Cerebellar cortex (tissue), 1 donor: ENCODE measurements at regions not wholly inside any gene's neighbourhood (a gene's known extent, or its start where the extent isn't known, plus 50 kb on each side); places are given as distances from the start of the nearest gene placed in this dataset.
A peak's percentile ranks its signal among the peaks of the same experiment; 100 is the strongest.

ENCODE experiments used
- DNase-seq: peaks from one replicate; pipeline ENCODE4 v3.0.0-alpha.2; 2015; ENCODE audit warnings: low spot score

GRCh38 chr11:114758627-114759026, 80.3 kb downstream of the NXPE2 start:
- no peak for DNase-seq

DNA sequence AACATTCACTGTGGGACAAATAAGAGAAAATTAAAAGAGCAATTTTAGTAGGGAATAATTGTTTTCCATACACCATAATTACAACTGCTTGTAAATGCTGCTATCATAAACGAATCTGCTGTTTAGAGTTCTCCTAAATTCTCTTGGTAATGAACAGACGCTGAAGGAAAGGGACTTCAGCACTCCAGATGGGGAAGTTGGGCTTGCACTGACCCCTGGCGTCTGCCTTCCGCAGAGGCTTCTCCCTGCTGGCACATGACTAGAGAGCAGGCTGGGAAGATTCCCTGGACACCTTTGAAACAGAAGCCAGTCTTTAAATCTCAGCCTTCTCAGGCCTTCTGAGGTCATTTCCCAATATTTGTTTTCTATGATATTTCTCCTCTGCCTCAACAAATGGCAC, 84.1 kb downstream of the NXPE2 start:
- DNase-seq = peak; percentile 66

- DNase-seq = no peak
Observed at GRCh38 chr11:114764563-114764962, 86.2 kb downstream of the NXPE2 start.

GRCh38 chr11:114771172-114771571, 92.8 kb downstream of the NXPE2 start:
- no peak for DNase-seq

GRCh38 chr11:114773541-114774338, 95.4 kb downstream of the NXPE2 start:
- DNase-seq = no peak

- DNase-seq = peak; percentile 89
Observed at GRCh38 chr11:114774599-114775361, 96.5 kb downstream of the NXPE2 start.

GRCh38 chr11:114775875-114776621, 97.7 kb downstream of the NXPE2 start:
- peak; percentile 76 for DNase-seq

GRCh38 chr11:114776956-114777355, 98.6 kb downstream of the NXPE2 start:
- no peak for DNase-seq

- DNase-seq = no peak
Observed at GRCh38 chr11:114779189-114779588, 100.9 kb downstream of the NXPE2 start.

DNA sequence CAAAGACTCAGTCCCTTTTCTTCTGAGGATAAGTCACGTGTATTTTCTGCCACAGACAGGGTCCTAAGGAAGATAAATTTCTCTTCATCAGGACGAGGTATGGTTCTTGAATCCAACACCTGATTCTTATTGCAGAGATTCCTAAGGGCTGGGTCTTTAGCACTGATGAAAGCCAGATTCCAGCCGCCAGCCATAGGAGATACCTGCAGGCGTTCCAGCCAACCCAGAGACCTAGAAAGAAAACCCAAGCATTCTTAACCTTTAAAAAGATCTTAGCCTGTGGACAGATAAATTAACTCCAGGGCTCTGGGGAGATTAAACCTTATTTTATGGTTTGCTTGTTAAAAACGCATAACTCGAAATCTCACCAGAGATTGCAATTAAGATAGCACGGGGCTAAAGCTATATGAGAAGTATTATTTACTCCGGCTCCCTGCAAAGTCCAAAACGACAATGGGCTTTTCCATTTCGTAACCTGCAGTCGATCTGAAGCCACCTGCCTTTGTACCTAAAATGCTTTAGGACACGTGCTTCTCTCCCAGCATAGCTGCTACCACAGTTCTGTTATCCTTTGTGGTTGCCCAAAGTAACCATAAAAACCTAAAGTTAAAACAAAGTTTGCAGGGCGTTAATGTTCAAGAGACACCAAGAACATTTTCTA, 104.5 kb downstream of the NXPE2 start:
- no peak for DNase-seq

DNA sequence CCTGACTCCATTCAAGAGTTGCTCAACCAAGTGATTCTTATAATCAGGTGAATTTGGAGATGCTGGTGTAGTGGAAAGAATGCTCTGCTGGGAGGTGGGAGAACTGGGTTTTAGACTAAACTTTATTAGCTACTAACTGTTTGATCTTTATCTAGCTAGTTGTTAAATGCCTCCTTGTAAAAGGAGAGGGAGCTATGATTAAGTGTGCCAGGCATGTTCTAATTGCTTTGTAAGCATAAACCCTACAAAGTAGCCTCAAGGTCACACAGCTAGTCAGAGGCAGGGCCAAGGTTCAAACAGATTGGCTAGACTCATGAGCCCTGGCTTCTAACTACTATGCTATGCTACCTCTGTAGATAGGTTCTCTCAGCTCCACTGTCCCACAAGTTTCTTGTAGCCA, 105.5 kb downstream of the NXPE2 start:
- no peak for DNase-seq

- no peak for DNase-seq
Observed at GRCh38 chr11:114784216-114784615, 105.9 kb downstream of the NXPE2 start.

- DNase-seq = no peak
Observed at GRCh38 chr11:114784891-114785290, 106.6 kb downstream of the NXPE2 start.

DNA sequence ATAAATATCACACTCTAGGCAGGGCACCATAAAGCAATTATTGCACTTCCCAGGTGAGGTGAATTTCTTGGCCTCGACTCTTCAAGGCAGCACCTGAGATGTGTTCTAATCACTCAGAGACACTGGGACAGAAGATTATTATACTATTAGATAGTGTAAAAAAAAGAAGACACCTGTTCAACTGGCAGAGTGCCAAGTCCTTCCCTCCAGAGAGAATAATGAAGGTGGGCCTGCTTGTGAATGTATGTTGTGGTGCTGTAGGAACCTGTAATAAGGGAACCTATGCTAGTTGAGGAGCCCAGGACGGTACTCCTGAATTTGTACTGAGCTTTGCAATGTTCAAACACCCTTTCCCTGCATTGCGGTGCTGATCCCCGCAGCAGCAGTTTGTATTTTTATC, 107.5 kb downstream of the NXPE2 start:
- no peak for DNase-seq

DNA sequence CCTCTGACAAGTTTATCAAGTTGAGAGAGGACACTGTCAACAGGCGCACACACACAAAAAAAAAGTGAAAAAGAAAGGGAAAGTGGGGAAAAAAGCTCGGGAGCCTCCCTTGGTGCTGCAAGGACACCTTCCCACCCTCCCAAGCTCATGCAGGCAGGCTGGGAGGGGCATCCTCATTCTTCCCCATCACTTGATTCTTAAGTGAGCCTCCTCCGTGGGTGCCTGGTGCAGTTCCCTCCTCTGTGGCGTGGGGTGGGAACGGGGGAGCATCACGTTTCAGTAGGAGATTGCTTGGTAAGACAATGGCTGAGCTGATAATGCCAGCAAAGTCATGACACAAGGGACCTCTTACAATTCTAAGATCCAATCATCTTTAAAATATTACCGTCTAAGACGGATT, 108.8 kb downstream of the NXPE2 start:
- DNase-seq = no peak

DNA sequence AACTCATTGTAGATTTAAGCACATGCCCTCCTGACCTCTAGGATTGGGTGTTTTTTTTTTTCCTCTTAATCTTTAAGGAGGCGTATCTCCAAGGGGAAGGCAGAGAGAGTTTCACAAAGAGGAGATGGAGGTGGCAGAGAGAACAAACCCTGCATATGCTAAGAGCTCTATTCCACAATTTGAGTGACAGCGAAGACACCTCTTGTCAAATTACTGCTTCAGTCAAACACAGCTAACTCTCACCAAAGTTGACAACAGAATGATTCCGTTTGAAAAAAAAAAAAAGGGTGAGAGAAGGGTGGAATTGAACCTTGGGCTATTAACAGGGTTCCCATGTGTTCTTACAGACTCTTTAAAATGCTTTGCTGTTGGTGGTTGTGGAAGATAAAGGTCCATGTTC, 112.6 kb downstream of the NXPE2 start:
- DNase-seq = no peak

DNA sequence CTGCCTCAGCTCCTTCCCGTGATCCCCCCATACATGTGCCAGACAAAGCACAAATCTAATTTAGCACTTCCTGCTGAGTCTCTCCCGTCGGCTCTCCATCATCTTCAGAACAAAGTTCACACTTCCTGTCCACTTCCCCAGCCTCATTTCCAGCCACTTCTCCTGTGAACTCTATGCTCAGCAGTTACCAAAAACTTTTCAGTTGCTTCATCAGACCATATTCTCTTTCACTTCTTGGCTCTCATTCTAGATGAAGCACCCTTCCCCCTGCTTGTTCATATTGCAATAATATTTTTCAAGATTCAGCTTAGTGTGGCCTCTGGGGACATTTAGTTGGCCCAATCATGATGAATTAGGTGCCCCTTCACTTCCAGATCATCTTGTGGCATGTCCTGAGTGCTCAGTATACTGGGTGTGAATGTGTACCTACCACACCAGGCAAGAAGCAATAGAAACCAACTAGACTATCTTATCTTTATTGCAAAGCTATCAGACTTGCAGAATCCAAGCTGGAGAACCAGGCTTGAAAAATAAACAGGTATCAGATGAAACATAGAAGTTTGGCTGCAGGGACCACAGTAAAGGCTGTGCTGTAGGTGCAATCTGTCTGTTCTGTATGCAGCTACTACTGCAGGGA, 115.8 kb downstream of the NXPE2 start:
- DNase-seq = no peak

- DNase-seq = no peak
Observed at GRCh38 chr11:114796954-114797721, 118.8 kb downstream of the NXPE2 start.

DNA sequence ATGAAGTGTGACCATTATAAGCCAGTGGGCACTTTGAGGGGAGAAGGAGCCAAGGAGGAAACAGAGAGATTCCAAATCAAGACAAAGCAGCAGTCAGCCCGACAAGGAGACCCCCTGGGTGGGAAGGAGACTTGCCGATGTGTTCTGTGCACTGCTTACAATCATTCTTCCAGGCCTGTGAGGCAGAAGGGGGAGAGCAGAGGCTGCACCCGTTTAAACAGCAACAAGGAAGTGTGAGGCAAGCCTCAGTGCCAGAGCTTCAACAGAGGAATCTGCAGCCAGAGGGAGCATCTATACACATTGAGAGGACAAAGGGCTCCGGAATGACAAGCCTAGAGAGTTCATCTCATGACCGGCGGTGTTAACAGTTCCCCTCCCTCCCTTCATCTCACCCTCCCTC, 121.1 kb downstream of the NXPE2 start:
- DNase-seq = no peak

DNA sequence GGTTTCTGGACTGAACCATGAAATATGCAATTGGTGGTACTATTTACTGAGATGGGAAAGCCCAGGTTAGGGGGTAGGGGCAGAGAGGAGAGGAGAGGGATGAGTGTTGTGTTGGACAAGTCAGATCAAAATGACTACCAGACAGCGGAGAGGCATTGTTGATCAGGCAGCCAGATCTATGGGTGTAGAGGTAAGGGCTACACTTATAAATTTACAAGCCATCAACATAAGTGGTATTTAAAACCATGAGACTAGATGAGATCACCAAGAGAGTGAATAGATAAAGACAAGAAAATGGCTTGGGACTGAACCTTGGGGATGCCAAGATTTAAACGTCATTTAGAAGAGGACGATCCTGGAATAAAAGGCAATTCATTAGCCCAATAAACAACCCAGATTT, 123.4 kb downstream of the NXPE2 start:
- no peak for DNase-seq

DNA sequence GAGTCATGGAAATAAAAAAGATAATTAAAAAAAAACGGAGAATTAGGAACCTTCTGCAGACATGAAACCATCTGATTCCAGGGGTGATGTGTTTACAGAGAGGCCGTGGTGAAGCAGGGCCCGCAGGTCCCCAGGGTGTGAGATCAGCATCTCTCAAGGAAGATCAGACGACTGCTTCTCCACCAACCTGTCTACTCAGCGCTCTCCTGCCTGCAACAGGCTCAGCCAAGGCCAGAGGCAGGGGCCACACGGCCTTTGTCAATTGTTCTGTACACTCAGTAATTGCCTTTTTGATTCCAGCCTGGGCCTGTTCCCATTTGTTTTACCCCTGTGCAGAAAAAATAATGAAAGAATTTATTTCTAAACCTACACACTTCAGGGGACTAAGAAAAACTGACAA, 124.6 kb downstream of the NXPE2 start:
- no peak for DNase-seq
